Tibial nerve (tissue), 4 donors: ENCODE measurements at regions not wholly inside any gene's neighbourhood (a gene's known extent, or its start where the extent isn't known, plus 50 kb on each side); places are given as distances from the start of the nearest gene placed in this dataset.

Source experiments
- DNase-seq, 2 donors: peaks; one replicate each; pipeline ENCODE4 v3.0.0-alpha.2; 2019; ENCODE audit warnings: low spot score in 2 of 2
- H3K27ac ChIP-seq, 4 donors: fragments of 200-600 bp; sonication (generic) in 3 of 4; one replicate each; pipeline ENCODE4 v1.5.1; 2017 to 2019; ENCODE audit warnings: mild to moderate bottlenecking in 1 of 4
- H3K27me3 ChIP-seq, 2 donors: fragments of 200-600 bp; sonication (generic) in 1 of 2; one replicate each; pipeline versions ENCODE4 v1.5.1 to v1.6.0; 2017 to 2019
- H3K36me3 ChIP-seq, 3 donors: fragments of 200-600 bp; sonication (generic); one replicate each; pipeline ENCODE4 v1.5.1; 2018 to 2019
- H3K4me1 ChIP-seq, 4 donors: fragments of 200-600 bp; sonication (generic) in 3 of 4; one replicate each; pipeline ENCODE4 v1.5.1; 2017 to 2019
- H3K4me3 ChIP-seq, 4 donors: fragments of 200-600 bp; sonication (generic) in 3 of 4; one replicate each; pipeline ENCODE4 v1.5.1; 2017 to 2019; ENCODE audit warnings: mild to moderate bottlenecking in 1 of 4, moderate library complexity in 1 of 4
- H3K9me3 ChIP-seq, 4 donors: fragments of 200-600 bp; sonication (generic) in 3 of 4; one replicate each; pipeline ENCODE4 v1.5.1; 2017 to 2019
- EP300 ChIP-seq, 2 donors: sonication (generic); formaldehyde crosslinking; IDR thresholded peaks; one replicate each; pipeline ENCODE4 v1.6.1; 2017; ENCODE audit warnings: antibody characterized with exemption in 2 of 2, mild to moderate bottlenecking in 1 of 2
- POLR2A ChIP-seq, 2 donors: fragments of 450-650 bp; IDR thresholded peaks; one replicate each; pipeline ENCODE4 v1.6.1; 2017; ENCODE audit warnings: antibody characterized with exemption in 2 of 2, mild to moderate bottlenecking in 2 of 2, moderate library complexity in 2 of 2
- WGBS, 2 donors: methylation state at CpG; one replicate each; pipeline ENCODE4 v1.1.5; 2018; 5-methylcytosine and 5-hydroxymethylcytosine counted together
- TF ChIP-seq, protein P1 (sequence below), 5 experiments: fragments of 200-600 bp in 3 of 5; fragments of 450-650 bp in 2 of 5; sonication (generic) in 3 of 5; IDR thresholded peaks; one replicate each; pipeline ENCODE4 v1.5.1; 2016 to 2019; ENCODE audit warnings: antibody characterized with exemption in 5 of 5, mild to moderate bottlenecking in 3 of 5, moderate library complexity in 2 of 5

DNA sequence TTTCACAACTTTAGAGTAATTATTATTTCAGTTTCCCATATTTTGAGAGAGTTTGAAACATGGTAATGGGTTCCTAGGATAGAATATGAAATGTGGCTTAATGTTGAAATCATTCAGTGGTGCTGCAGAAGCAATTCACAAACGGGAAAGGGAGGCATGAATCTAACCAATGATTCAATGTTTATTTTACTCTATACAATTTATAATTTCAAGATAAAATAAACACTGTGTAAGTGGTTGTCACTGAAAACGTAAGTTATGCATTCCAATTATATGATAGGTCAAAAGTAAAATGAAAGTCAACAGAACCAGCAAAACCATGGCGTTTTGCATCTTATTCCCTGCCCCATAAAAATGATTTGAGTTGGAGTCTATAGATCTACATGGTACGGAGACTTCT is 1207.1 kb upstream of the CDH18 start:
- H3K36me3 ChIP-seq: no peaks in the 10 kb centered on the region
- H3K9me3 ChIP-seq: no peaks in the 10 kb centered on the region
- no peaks in the 10 kb centered on the region for H3K27me3 ChIP-seq
- DNase-seq: no peak
- H3K4me3 ChIP-seq: no peak overlapping the region
- 46 to 58% methylated on average over 4 of the region's 4 CpGs for WGBS, 2 donors
- H3K4me1 ChIP-seq: no peaks in the 10 kb centered on the region
- H3K27ac ChIP-seq: no peak overlapping the region
- no peak for TF ChIP-seq POLR2A (IDR thresholded peaks at IDR 0.05)
- TF ChIP-seq, protein P1, sequence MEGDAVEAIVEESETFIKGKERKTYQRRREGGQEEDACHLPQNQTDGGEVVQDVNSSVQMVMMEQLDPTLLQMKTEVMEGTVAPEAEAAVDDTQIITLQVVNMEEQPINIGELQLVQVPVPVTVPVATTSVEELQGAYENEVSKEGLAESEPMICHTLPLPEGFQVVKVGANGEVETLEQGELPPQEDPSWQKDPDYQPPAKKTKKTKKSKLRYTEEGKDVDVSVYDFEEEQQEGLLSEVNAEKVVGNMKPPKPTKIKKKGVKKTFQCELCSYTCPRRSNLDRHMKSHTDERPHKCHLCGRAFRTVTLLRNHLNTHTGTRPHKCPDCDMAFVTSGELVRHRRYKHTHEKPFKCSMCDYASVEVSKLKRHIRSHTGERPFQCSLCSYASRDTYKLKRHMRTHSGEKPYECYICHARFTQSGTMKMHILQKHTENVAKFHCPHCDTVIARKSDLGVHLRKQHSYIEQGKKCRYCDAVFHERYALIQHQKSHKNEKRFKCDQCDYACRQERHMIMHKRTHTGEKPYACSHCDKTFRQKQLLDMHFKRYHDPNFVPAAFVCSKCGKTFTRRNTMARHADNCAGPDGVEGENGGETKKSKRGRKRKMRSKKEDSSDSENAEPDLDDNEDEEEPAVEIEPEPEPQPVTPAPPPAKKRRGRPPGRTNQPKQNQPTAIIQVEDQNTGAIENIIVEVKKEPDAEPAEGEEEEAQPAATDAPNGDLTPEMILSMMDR (IDR thresholded peaks at IDR 0.05): no peak
- no peak for TF ChIP-seq EP300 (IDR thresholded peaks at IDR 0.05)

DNA sequence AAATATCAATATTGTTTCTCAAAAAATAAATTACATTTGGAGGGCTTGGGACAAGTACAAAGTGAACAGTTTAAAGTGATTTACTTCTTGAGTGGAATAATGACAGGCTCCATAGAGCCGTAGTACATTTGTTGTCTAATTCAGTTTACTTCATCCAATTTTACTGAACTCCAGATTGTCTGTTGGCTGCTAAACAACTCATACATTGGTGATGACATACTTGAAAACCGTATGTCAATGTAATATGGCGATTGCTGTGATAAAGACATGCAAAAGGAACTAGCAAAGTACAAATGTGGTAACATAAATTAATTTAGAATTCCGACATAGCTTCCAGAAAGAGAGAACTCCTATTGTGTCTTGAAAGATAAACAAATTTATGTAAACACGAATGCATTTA is 1197.5 kb upstream of the CDH18 start:
- WGBS, 2 donors: 85 to 87% methylated on average over 5 of the region's 5 CpGs
- no peaks in the 10 kb centered on the region for H3K4me1 ChIP-seq
- no peak for DNase-seq
- TF ChIP-seq POLR2A (IDR thresholded peaks at IDR 0.05) (no peak), EP300 (IDR thresholded peaks at IDR 0.05) (no peak)
- TF ChIP-seq, protein P1 (IDR thresholded peaks at IDR 0.05): no peak
- H3K9me3 ChIP-seq: no peaks in the 10 kb centered on the region
- no peaks in the 10 kb centered on the region for H3K36me3 ChIP-seq
- no peak overlapping the region for H3K27ac ChIP-seq
- H3K4me3 ChIP-seq: no peak overlapping the region
- H3K27me3 ChIP-seq: no peaks in the 10 kb centered on the region

DNA sequence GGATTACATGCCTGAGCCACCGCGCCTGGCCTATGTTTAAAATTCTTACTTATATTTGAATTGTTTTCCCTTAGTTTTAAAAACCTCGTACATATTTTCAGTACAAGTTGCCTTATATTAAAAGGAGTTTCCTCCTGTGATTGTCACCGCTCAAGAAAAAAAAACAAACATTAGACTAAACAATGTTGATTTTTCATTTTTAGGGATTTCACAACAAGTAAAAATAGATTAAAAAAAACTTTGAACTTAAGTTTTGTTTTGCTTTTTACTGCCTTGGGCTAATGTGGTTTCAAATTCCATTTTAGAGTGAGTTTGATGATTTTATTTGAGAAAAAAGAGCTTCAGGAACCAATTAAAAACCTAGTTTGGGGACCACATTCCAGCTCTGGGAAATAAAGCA is 1196.6 kb upstream of the CDH18 start:
- Histone ChIP-seq H3K36me3 (no peaks in the 10 kb centered on the region), H3K4me3 (no peak overlapping the region), H3K27ac (no peak overlapping the region), H3K27me3 (no peaks in the 10 kb centered on the region), H3K9me3 (no peaks in the 10 kb centered on the region), H3K4me1 (no peaks in the 10 kb centered on the region)
- WGBS, 2 donors: 59 to 76% methylated on average over 4 of the region's 4 CpGs
- no peak for TF ChIP-seq EP300 (IDR thresholded peaks at IDR 0.05)
- no peak for TF ChIP-seq POLR2A (IDR thresholded peaks at IDR 0.05)
- TF ChIP-seq, protein P1 (IDR thresholded peaks at IDR 0.05): no peak
- no peak for DNase-seq

DNA sequence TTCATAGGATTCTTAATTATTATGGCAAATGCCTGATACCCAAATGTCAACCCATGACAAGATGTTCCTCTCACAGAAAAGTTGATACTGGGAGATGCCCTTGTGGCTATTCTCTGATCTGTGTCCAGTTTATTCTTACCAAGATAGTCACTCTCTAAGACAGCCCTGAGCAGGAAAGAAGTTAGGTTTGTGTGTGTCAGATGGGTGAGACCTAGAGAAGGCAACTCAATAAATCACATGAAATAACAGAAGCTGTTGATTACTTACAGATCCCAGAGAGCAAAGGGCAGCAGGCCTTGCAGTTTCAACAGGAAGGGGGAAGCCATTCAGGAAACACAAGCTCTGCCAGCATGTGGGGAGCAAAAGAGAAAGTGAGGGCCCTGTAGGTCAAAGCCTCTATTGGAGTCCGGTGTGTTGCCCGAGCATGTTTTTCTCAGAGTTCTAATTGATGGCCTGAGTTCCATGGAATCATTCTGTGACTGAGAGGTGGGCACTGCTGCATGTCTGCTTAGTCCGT is 1193.7 kb upstream of the CDH18 start:
- Histone ChIP-seq H3K4me1 (no peaks in the 10 kb centered on the region), H3K4me3 (no peak overlapping the region), H3K27me3 (no peaks in the 10 kb centered on the region), H3K9me3 (no peaks in the 10 kb centered on the region), H3K27ac (no peak overlapping the region), H3K36me3 (no peaks in the 10 kb centered on the region)
- DNase-seq: no peak
- TF ChIP-seq EP300 (IDR thresholded peaks at IDR 0.05) (no peak), POLR2A (IDR thresholded peaks at IDR 0.05) (no peak)
- TF ChIP-seq, protein P1 (IDR thresholded peaks at IDR 0.05): no peak
- 61 to 70% methylated on average over 3 of the region's 3 CpGs for WGBS, 2 donors

DNA sequence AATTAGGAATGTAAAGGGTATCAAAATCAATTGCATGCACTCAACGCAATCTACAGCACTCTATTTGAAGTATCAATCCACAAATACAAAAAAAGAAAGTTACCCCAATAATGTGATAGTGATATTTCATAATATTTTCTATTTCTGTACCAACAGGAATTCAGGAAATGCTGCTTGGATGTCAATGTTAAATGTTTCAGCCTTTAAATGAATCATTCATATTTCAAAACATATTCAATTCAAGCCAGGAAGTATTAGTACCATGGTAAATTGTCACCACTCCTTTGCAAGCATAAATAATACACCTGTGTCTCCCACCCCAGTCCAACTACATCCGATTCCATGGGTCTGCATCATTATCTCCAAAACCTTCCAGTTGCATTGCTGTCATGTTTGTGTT is 1185.5 kb upstream of the CDH18 start:
- WGBS, 2 donors: 86 to 89% methylated on average over 2 of the region's 2 CpGs
- H3K4me1 ChIP-seq: no peaks in the 10 kb centered on the region

More for the DNA sequence above, 1185.5 kb upstream of the CDH18 start:
- TF ChIP-seq, protein P1 (IDR thresholded peaks at IDR 0.05): no peak
- TF ChIP-seq POLR2A (IDR thresholded peaks at IDR 0.05) (no peak), EP300 (IDR thresholded peaks at IDR 0.05) (no peak)
- Histone ChIP-seq H3K27ac (no peak overlapping the region), H3K27me3 (no peaks in the 10 kb centered on the region), H3K9me3 (no peaks in the 10 kb centered on the region), H3K36me3 (no peaks in the 10 kb centered on the region), H3K4me3 (no peak overlapping the region)
- DNase-seq: no peak
